HG03460 (cell line): ENCODE measurements at regions not wholly inside any gene's neighbourhood (a gene's known extent, or its start where the extent isn't known, plus 50 kb on each side); places are given as distances from the start of the nearest gene placed in this dataset.

Experiments used
- ATAC-seq: cut with Tn5 transposase; IDR thresholded peaks from one replicate; pipeline ENCODE4 v1.9.1; 2021; ENCODE audit not compliant: unreplicated experiment

DNA sequence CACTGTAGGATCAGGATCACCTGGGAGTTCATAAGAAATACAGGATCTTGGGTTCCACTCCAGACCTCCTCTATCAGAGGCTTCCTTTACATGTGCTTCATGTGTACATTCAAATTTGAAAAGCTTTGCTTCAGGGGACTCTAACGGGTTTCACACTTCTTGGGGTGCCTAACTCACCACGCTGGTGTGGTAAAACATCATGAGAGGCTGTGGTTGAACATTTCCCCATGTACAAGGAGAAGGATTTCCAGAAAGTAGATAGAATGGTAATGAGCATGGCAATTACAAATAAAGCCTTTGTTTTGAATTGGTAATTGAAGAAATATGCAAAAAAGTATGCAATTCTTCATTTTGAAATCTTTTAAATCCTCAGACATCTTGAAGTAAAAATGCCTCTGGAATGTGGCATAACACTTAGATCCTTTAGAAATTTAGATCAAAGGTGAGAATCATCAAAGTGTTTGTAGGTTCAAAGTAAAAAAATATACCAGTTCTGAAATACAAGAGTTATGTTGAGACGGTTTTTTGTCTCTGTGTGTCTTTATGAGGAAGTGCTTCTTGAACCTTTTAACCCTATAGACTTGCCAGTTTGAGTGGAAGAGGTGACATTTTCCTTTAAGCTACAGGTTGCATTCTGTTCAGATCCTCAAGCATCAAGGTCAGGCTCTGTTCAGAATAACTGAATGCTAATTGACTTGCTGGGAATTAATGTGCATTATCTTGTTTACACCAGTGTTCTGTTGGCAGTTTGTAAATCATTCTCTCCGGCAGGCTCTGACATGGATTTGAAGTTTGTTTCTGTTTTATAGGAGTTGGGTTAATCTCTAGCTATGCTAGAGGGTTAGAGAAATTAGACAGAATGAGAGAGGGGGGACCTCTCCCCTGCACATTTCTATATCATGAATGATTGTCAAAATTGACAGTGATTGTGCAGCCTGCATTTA, 415.3 kb downstream of the MAN2A1 start:
- ATAC-seq = no peak

DNA sequence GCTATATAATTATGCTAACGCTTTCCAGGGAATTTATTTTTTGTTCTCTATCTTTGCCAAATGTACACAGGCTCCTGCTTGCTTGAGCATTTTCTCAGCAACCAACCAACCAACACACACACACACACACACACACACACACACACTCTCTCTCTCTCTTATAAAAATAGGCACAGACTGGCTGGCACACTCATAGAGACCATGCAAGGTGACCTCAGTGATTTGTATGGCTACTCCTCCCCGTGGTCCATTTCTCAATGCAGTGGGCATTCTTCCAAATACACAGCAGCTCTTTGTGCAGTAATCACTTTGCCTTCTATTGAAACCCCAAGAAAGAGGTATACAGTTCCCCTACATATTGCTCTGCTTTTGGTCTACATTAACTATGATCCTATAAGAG, 416.0 kb downstream of the MAN2A1 start:
- ATAC-seq = no peak

DNA sequence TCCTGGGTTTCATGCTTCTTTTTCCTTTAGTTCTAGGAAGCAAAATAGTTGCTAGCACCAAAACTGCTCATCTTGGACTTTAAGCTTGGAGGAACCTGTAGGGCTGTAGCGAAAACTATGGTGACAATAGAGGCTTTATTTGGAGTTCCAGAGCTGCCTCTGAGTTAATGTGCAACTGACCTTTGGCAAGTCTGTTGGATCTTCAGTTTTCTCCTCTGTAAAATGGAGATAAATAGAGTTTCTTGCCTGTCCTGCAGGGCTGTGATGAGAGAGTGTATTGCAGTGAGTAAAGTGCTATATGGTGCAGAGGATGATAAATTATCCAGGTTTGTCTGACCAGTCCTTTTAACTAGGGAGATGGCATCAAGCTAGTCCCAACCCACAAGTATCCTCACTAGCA, 417.0 kb downstream of the MAN2A1 start:
- no peak for ATAC-seq

DNA sequence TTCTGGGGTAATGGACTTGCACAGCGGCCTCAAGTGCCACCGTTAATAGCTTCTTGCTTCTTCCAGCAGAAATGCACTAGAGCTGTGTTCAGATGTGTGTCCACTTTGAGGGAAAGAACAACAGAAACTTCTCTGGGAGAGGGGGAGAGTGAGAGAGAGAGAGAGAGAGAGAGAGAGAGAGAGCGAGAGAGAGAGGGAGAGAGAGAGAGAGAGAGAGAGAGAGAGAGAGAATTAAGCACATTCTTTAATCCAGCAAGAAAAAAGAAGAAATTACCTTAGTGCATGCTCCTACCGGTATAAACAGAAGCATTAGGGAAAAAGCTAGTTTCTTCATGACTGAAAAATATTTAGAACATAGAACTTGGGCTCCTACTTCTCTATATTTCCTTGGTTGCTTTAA, 418.8 kb downstream of the MAN2A1 start:
- ATAC-seq = no peak

DNA sequence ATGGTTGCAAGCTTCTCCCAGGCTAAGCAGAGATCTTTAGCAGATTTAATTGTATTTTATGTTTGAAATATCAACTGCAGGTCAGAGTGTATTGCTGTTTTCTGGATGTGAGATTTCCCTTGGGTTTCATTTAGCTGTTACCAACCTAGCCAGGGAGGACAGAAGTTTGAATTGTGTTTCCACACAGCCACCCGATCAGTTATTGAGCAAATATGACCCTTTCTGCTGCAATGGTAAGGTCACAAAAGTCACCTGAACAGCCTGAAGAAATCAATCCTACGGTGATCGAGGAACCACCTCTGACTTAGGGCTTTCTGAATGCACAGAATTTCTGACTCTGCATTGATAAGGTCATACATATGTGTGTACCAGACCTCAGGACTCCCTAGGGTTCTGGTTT, 419.9 kb downstream of the MAN2A1 start:
- no peak for ATAC-seq

DNA sequence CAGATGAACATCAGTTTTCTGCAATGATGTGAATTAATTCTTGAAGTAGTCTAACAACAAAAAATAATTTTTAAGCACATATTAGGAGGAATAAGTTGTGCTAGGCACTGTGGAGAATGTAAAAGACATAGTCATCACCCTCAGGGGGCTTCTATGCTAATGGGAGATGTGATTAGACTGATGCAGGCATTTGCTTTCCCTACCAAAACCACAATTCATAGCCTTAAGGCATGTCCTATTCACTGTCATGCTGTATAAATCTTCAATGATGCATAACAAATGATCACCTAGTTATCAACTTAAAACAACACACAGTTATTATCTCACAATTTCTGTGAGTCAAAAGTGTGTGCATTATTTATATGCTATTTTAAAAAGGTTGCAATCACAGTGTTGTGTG, 422.6 kb downstream of the MAN2A1 start:
- ATAC-seq = no peak

DNA sequence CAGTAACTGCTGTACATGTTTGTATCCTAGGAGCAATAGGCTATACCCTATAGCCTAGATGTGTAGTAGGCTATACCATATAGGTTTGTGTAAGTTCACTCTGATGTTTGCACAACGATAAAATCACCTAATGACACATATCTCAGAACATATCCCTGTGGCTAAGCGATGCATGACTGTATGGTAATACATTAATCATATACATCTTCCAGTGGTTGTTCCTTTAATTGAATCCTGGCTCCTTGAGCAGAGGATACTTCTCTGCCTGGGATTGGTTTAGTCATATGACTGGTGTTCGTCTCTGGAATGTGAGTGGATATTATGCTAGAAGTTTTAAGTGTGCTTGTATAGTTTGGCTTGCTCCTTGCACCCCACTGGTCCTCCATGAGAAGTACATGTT, 425.8 kb downstream of the MAN2A1 start:
- ATAC-seq = no peak

DNA sequence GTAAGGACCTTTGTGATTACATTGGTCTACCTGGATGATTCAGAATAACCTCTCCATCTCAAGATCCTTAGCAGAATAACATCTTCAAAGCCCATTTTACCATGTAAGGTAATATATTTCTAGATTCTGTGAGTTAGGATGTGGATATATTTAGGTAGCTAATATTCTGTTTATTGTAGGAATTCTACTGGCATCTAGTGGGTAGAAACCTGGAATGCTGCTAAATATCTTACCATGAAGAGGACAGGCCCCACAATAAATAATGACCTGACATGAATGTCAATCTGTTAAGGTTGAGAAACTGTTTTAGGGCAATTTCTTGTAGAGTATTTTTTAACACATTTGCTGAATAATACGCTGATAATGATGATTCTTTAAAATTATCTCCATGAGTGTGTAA, 426.8 kb downstream of the MAN2A1 start:
- no peak for ATAC-seq

DNA sequence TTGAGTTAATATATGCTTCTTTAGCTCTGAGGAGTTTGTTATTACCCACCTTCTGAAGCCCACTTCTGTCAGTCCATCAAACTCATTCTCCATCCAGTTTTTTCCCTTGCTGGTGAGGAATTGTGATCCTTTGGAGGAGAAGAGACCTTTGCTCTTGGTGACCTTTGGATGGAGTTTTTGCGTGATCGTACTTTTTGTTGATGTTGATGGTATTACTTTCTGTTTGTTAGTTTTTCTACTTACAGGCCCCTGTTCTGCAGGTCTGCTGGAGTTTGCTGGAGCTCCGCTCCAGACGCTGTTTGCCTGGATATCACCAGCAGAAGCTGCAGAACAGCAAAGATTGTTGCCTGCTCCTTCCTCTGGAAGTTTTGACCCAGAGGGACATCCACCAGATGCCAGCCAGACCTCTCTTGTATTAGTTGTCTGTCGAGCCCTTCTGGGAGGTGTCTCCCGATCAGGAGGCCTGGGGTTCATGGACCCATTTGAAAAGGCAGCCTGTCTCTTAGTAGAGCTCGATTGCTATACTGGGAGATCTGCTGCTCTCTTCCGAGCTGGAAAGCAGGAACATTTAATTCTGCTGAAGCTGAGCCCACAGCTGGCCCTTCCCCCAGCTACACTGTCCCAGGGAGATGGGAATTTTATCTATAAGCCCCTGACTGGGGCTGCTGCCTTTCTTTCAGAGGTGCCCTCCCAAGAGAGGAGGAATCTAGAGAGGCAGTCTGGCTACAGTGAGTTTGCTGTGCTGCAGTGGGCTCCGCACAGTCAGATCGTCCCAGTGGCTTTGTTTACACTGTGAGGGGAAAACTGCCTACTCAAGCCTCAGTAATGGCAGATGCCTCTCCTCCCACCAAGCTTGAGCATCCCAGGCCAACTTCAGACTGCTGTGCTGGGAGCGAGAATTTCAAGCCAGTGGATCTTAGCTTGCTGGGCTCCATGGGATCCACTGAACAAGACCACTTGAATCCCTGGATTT, 445.5 kb downstream of the MAN2A1 start:
- ATAC-seq = no peak

DNA sequence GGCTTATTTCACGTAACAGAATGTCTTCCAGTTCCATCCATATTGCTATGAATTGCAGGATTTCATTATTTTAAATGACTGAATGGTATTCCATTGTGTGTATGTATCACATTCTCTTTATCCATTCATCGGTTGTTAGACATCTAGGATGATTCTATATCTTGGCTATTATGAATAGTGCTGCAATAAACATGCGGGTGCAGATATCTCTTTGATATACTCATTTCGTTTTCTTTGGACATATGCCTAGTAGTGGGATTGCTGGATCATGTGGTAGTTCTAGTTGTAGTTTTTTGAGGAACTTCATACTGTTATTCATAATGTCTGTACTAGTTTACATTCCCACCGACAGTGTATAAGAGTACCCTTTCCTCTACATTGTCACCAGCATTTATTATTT, 460.5 kb downstream of the MAN2A1 start:
- ATAC-seq = no peak

DNA sequence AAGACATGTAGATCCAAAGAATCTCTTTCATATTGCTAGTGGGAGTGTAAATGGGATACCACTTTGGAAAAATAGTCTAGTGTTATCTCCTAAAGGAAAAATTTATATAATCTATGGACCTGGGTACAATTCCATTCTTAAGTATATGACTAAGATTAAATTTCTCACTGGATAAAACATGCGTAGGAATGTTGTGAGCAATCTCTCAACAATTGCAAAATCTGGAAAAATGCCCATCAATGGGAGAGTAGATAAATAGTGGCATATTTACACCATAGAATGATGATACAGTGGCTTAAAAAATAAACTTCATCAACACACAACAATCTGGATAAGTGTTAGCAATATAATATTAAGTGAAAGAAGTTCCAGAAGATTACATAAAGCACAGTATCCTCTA, 469.5 kb downstream of the MAN2A1 start:
- ATAC-seq = no peak

DNA sequence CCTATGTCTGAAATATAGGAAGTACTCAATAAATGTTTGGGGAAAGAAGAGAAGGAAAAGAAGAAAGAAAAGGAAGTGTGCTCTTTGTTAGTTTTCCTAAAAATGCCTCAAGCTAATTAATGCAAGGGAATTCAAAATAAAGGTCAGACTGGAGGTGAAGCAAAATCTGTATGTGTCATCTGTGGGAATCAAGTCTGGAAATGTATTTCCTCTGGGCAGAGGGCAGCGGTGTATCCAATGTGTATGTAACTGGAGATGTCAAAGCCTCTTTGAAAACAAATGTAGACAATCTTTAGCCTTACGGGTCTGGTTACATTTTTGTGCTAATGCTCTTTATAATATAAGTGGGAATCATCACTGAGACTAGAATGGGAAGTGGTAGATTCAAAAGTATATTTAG, 471.4 kb downstream of the MAN2A1 start:
- ATAC-seq = no peak

DNA sequence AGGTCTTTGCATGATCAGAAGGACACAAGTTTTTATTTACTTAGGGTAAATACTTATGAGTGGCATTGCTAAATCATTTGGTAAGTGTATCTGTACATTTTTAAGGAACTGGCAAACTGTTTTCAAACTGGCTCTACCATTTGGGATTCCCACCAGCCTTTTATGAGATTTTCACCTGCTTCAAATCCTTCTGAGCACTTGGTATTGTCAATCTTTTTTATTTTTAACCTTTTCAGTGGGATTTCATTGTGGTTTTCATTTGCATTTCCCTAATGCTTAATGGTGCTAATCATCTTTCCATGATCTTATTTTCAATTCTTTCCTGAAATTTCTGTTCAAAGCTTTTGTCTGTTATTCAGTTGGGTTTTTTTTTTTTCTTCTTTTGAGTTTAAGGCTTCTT, 475.6 kb downstream of the MAN2A1 start:
- ATAC-seq = no peak

DNA sequence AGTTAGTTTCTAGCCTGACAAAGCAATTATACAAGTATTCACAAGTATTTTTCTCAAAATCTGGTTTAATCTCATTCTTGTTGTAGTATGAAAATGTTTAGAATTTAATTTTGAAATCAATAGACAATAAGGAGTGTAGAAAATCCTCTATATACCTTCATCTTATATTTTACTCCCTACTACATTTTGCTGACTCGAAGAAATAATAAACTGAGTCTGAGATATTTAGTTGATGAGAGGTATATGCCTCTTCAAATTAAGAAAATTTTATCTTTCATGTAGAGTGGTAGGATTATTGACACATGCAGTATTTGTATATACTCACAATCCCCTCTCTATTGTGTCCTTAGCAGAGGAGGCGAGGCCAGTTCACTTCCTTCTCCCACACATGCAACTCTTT, 477.7 kb downstream of the MAN2A1 start:
- ATAC-seq = no peak

DNA sequence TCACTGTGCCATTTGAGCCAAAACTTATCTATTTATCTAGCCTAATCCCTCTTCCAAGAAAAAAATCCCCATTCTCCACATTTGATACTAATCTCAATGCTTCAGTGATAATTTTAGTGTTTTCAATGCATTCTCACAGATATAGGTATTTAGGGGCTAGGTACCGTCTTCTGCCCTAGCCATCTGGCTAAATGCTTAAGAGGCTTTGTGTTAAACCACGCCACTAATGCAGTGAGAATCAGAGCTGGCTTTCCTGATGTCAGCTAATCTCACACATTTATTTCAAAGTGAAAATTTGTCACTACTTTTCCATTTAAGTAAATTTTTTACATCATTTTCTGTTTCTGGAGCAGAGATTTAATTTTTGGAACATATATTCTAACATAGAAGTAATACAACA, 479.7 kb downstream of the MAN2A1 start:
- ATAC-seq = no peak

DNA sequence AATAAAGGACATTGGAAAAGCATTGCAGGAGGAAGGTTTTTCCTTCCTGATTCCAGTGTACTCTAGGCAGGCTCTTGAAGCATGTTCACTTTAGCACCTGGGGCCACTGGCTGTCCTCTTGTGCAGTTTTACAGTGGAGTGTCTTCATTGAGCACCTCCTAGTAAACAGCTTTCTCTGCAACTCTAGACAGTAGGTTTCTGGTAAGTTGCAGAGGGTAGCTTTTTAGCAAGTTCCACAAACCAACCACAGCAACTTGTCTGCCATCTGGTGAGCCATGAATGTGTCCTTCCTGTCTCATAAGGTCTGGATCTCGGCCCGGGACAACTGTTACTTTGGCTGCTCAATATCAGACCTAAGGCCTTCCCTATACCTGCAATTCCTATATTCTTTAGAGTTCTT, 488.0 kb downstream of the MAN2A1 start:
- ATAC-seq = no peak

DNA sequence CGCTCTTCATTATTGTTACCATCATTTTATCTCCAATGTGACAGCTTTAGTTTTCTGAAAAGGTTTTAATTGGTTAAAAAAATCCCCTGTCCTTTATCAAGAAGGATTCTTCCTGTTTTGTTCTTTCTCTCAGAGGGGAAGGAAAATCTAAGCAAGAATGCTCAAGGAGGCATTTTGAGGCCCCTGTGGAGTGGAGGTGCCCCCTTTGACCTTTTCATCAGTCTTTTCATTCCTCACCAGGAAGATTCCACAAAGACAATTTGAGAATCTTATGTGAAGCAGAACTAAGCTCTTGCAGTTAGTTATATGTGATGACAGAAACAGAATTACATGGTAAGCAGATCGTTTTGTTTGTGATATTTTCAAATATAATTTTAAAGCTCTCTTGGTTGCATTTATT, 489.6 kb downstream of the MAN2A1 start:
- ATAC-seq = no peak

DNA sequence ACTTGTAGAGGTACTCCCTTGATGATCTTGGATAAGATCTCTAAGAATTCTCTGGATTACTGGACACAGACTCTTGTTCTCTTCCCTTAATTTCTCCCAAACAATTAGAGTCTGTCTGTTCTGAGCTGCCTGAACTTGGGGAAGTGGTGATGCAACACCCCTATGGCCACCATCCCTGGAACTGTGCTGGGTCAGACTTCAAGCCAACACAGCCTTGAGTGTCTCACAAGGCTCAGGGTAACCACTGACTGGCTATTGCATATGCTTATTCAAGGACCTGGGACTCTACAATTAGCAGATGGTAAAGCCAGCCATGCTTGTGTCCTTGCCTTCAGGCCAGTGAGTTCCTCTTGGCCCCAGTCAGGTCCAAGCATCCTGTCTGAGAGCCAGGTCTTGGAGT, 504.5 kb downstream of the MAN2A1 start:
- no peak for ATAC-seq

DNA sequence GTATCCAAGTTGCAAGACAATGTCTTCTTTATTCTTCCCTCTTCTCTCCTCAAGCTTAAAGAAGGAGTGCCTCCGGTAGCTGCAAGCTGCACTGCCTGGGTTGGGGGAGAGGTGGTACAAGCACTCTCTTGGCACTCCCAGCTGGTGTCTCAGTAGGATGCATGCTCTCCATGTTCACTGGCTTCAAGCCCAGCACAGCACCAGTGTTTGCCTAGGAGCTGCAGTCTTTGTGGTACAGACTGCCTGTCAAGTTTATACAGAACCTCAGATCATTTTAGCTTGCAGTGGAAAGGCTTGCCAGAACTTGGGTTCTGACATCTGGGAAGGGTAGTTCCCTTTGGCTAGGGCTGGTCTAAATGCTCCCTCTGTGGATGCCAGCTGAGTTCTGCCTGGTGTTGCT, 505.6 kb downstream of the MAN2A1 start:
- no peak for ATAC-seq

DNA sequence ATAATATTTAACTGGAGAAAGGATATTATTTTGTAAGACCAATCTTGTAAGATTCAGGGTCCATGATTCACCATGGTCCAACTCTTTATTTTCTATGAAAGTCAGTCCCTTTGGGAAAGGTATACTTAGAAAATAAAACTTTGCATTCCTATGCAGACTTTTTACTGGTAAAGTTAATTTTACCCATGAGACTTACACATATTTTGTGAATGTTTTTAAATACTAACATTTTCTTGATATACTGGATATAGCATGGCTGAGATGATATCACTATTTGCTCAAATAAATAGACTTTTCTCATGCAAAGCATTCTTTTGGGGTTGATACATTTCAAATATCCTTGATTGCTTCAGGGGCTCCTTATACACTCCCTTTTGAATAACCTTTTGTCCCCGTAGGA, 512.1 kb downstream of the MAN2A1 start:
- no peak for ATAC-seq

DNA sequence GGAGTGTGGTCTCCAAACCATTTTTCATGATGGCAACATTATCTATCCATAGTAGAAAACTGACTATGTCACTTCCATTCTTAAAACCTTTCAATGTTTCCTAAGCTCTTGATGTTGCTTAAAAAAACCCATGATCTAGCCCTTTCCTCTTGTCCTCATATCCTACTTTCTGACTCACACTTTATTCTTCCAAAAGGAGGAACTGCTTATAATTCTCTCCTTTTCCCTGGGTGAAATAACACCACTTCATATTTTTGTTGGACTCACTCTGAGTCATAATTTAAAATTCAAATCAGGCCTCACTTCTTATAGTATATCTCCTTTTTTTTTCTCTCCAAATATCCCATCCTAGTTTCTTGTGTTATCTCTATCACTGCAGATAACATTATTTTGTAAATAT, 513.9 kb downstream of the MAN2A1 start:
- no peak for ATAC-seq

DNA sequence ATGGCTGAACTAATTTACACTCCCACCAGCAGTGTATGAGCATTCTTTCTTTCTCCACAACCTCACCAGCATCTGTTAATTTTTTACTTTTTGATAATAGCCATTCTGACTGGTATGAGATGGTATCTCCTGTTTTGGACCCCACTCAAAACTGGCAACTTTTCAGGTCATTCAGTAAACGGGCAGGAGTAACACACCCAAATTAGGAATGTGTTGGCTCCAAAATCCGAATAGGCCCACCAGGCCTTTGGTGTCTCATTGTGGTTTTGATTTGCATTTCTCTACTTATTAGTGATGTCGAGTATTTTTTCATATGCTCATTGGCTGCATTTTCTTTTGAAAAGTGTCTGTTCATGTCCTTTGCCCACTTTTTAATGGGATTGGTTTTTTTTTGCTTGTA, 517.1 kb downstream of the TMEM232 start:
- ATAC-seq = no peak
